ENCODE measurements at regions not wholly inside any gene's neighbourhood (a gene's known extent, or its start where the extent isn't known, plus 50 kb on each side); places are given as distances from the start of the nearest gene placed in this dataset.

- no peak for TF ChIP-seq FOSL1 (IDR thresholded peaks at IDR 0.05; ENCODE audit: low read depth)
- TF ChIP-seq POLR2AphosphoS5 (IDR thresholded peaks at IDR 0.05; ENCODE audit: low read depth, low read length): no peak
- no peak for TF ChIP-seq EGR1 (IDR thresholded peaks at IDR 0.05; ENCODE audit: low read depth)
Measured at GRCh38 chr5:9877488-9877887, 247.3 kb upstream of the TAS2R1 start (continued).

- Histone ChIP-seq H3K9me2 (ENCODE audit: insufficient read depth) (no peaks in the 10 kb centered on the region), H3K9me3 (ENCODE audit: control insufficient read depth in 1 of 2, insufficient read depth in 1 of 2, low read depth in 1 of 2, low read length in 2 of 2) (no peaks in the 10 kb centered on the region), H4K20me1 (ENCODE audit: insufficient read depth) (no peaks in the 10 kb centered on the region), H3K27ac (ENCODE audit: low read depth, low read length) (no peak overlapping the region), H2AFZ (ENCODE audit: low read depth, low read length, poor library complexity, severe bottlenecking) (no peak overlapping the region), H3K36me3 (ENCODE audit: control insufficient read depth in 1 of 2, insufficient read depth in 2 of 2, low read length in 2 of 2) (no peaks in the 10 kb centered on the region), H3K4me3 (replicated peaks in 1 of 2; ENCODE audit: low read depth in 1 of 2, low read length in 2 of 2) (no peak overlapping the region), H3K4me2 (ENCODE audit: low read length) (no peak overlapping the region), H3K27me3 (ENCODE audit: insufficient read depth, low read length) (0 out of 2 replicates have a peak, but pooled peaks cover 4% of the 10 kb centered on the region), H3K79me2 (ENCODE audit: insufficient read depth, low read length) (no peaks in the 10 kb centered on the region), H3K9ac (ENCODE audit: low read length) (no peak overlapping the region), H3K4me1 (ENCODE audit: control insufficient read depth in 1 of 2, insufficient read depth in 2 of 2, low read length in 2 of 2) (no peaks in the 10 kb centered on the region)
- no peak for TF ChIP-seq MAX (IDR thresholded peaks at IDR 0.05)
- no peak for TF ChIP-seq ZFX (IDR thresholded peaks at IDR 0.05)
- no peak for TF ChIP-seq SIN3A (IDR thresholded peaks at IDR 0.05; ENCODE audit: low read depth)
- no peak for TF ChIP-seq POLR2AphosphoS5 (IDR thresholded peaks at IDR 0.05; ENCODE audit: low read depth, low read length)
- no peak for TF ChIP-seq YY1 (IDR thresholded peaks at IDR 0.05; ENCODE audit: extremely low read depth, insufficient replicate concordance, low read depth, low read length)
- no peak for TF ChIP-seq JUND (IDR thresholded peaks at IDR 0.05)
- TF ChIP-seq ELF1 (IDR thresholded peaks at IDR 0.05; ENCODE audit: borderline replicate concordance, low read depth): no peak
- no peak for TF ChIP-seq REST (IDR thresholded peaks at IDR 0.05; ENCODE audit: low read depth)
- no peak for TF ChIP-seq ZBTB33 (IDR thresholded peaks at IDR 0.05; ENCODE audit: extremely low read depth, insufficient replicate concordance, low read length)
- no peak for TF ChIP-seq EZH2phosphoT487 (IDR thresholded peaks at IDR 0.05; ENCODE audit: borderline replicate concordance)
- no peak for TF ChIP-seq CEBPB (IDR thresholded peaks at IDR 0.05; ENCODE audit: low read depth)
- TF ChIP-seq EGR1 (IDR thresholded peaks at IDR 0.05; ENCODE audit: low read depth): no peak
- no peak for TF ChIP-seq ATF3 (IDR thresholded peaks at IDR 0.05)
- TF ChIP-seq CTCF (IDR thresholded peaks at IDR 0.05 in 2 of 3, conservative IDR thresholded peaks at IDR 0.05 in 1 of 3; ENCODE audit: borderline replicate concordance in 1 of 3, insufficient read depth in 1 of 3, low read depth in 2 of 3, low read length in 2 of 3): no peak
- TF ChIP-seq CBX3 (IDR thresholded peaks at IDR 0.05; ENCODE audit: low read depth): no peak
- RAD21 ChIA-PET (ENCODE audit: low non-redundant PET in 1 of 2, low total read pairs in 2 of 2, uncharacterized antibody in 2 of 2, unreplicated experiment in 2 of 2): no interaction called here
- BruUV-seq (replicated peaks): no TSS peak
- POLR2A ChIA-PET: no interaction called here
- intact Hi-C loops (cut with micrococcal nuclease): no loop called here
- no peak for DNase-seq (ENCODE audit: low read depth, low spot score)
- no peak for ATAC-seq
- CTCF ChIA-PET: no interaction called here
Measured at GRCh38 chr5:9876451-9876850, 246.3 kb upstream of the TAS2R1 start.
